Lung (tissue), 11 donors: ENCODE measurements at regions not wholly inside any gene's neighbourhood (a gene's known extent, or its start where the extent isn't known, plus 50 kb on each side); places are given as distances from the start of the nearest gene placed in this dataset.

Source experiments
- ATAC-seq: fragments of 200-7000 bp; cut with Tn5 transposase; one replicate; pipeline ENCODE4 v1.9.1; 2020; ENCODE audit warnings: moderate number of reproducible peaks; ENCODE audit not compliant: insufficient read depth, low FRiP score
- DNase-seq, 3 donors: peaks; one replicate each; pipeline ENCODE4 v3.0.0-alpha.2; 2013 to 2017
- H3K27ac ChIP-seq, 2 donors: one replicate each; pipeline ENCODE4 v1.5.1; 2013; ENCODE audit warnings: mild to moderate bottlenecking in 2 of 2, moderate library complexity in 2 of 2, control low read depth in 1 of 2, inconsistent platforms in 1 of 2, low read depth in 1 of 2, low read length in 1 of 2
- H3K27me3 ChIP-seq, 3 donors: one replicate each; pipeline ENCODE4 v1.5.1; 2013; ENCODE audit warnings: low read length in 2 of 3; ENCODE audit not compliant: control insufficient read depth in 3 of 3, insufficient read depth in 3 of 3
- H3K36me3 ChIP-seq, 4 donors: one replicate each; pipeline ENCODE4 v1.5.1; 2013; ENCODE audit warnings: low read length in 4 of 4, mild to moderate bottlenecking in 1 of 4, moderate library complexity in 1 of 4; ENCODE audit not compliant: control insufficient read depth in 4 of 4, insufficient read depth in 4 of 4
- H3K4me1 ChIP-seq, 5 donors: one replicate each; pipeline ENCODE4 v1.5.1; 2013; ENCODE audit warnings: low read length in 5 of 5, mild to moderate bottlenecking in 2 of 5, moderate library complexity in 1 of 5; ENCODE audit not compliant: control insufficient read depth in 5 of 5, insufficient read depth in 5 of 5
- H3K4me3 ChIP-seq: one replicate; pipeline ENCODE4 v1.5.1; 2013; ENCODE audit warnings: mild to moderate bottlenecking, control low read depth, moderate library complexity
- H3K9ac ChIP-seq, 2 donors: one replicate each; pipeline ENCODE4 v1.5.1; 2013; ENCODE audit warnings: low read length in 2 of 2, control low read depth in 1 of 2; ENCODE audit not compliant: insufficient read depth in 1 of 2
- H3K9me3 ChIP-seq, 4 donors: one replicate each; pipeline ENCODE4 v1.5.1; 2013; ENCODE audit warnings: low read length in 3 of 4, mild to moderate bottlenecking in 1 of 4, moderate library complexity in 1 of 4; ENCODE audit not compliant: control insufficient read depth in 4 of 4, insufficient read depth in 3 of 4
- WGBS, 2 donors: extraction: QIAGEN DNeasy Blood & Tissue Kit; methylation state at CpG; one replicate each; pipeline ENCODE4 v1.1.7; 2013; 5-methylcytosine and 5-hydroxymethylcytosine counted together
- TF ChIP-seq, protein P1 (sequence below): IDR thresholded peaks from 2 replicates; pipeline ENCODE4 v1.5.1; 2012; ENCODE audit warnings: mild to moderate bottlenecking; ENCODE audit errors: control extremely low read depth, extremely low read depth
- donor health status: control.
- donor health status: control.
- donor health status: Bipolar disorder and iron deficiency.
- donor health status: healthy.
- donor health status: DM: yes; HTN: yes; CAD: no.

DNA sequence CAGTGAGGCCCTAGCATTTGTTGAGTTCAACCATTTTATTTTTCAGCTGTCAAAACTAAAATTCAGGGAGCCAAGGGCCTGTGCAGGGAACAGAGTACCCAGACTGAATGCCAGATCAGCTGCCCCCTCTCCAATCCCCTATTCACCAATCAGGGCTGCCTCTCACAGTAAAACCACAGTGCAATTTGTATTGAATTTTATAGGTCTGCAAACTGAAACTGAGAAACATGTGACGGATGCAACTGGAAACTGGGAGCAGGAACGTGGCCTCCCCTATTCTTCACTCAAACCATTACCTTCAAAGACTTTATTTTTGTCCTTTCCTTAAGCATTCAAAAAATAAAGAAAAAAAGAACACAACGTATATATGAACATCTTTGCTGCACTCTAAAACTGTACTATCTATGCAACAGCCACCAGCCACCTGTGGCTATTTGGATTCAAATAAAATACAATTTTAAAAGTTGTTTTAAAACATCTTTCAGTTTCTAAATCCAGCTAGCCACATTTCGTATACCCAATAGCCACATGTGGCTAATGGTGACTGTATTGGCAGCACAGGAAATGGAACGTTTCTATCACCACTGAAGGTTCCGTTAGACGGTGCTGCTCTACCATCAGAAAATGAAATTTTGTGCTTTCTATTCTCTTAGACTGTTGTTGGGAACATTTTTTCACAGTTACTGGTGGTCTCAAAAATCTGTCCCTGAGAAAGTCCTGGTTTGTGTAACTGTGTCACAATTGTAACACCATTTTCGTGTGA is 371.3 kb upstream of the FAR2 start:
- no peaks in the 10 kb centered on the region for H3K36me3 ChIP-seq
- no peak for ATAC-seq
- no peak overlapping the region for H3K9ac ChIP-seq
- H3K9me3 ChIP-seq = peaks cover 0 to 2% (median 0%) of the 10 kb centered on the region in 4 donors
- H3K27me3 ChIP-seq = no peaks in the 10 kb centered on the region
- 85 to 92% methylated on average over 8 of the region's 8 CpGs for WGBS, 2 donors
- H3K4me1 ChIP-seq = no peaks in the 10 kb centered on the region
- no peak overlapping the region for H3K4me3 ChIP-seq
- TF ChIP-seq, protein P1, sequence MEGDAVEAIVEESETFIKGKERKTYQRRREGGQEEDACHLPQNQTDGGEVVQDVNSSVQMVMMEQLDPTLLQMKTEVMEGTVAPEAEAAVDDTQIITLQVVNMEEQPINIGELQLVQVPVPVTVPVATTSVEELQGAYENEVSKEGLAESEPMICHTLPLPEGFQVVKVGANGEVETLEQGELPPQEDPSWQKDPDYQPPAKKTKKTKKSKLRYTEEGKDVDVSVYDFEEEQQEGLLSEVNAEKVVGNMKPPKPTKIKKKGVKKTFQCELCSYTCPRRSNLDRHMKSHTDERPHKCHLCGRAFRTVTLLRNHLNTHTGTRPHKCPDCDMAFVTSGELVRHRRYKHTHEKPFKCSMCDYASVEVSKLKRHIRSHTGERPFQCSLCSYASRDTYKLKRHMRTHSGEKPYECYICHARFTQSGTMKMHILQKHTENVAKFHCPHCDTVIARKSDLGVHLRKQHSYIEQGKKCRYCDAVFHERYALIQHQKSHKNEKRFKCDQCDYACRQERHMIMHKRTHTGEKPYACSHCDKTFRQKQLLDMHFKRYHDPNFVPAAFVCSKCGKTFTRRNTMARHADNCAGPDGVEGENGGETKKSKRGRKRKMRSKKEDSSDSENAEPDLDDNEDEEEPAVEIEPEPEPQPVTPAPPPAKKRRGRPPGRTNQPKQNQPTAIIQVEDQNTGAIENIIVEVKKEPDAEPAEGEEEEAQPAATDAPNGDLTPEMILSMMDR = no peak
- DNase-seq = no peak
- H3K27ac ChIP-seq = no peak overlapping the region

DNA sequence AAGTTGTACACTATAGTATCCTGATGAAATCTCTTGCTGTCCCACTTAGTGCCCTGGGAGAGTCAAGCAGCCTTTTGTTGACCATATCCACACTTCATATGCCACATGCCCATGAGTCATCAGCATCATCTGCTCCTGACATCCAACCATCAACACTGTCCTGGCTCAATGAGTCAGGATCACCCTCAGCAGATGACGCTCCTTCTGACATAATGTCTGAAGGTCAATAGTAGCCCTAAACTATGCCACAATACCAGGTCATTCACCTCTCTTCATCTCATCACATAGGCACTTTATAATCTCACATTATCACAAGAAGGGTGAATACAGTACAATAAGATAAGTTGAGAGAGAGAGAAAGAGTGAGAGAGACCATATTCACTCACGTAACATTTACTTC is 369.0 kb upstream of the FAR2 start:
- Histone ChIP-seq H3K27ac (no peak overlapping the region), H3K4me3 (no peak overlapping the region), H3K9ac (no peak overlapping the region), H3K4me1 (no peaks in the 10 kb centered on the region), H3K36me3 (no peaks in the 10 kb centered on the region), H3K27me3 (no peaks in the 10 kb centered on the region), H3K9me3 (peaks cover 0 to 2% (median 0%) of the 10 kb centered on the region in 4 donors)
- no peak for DNase-seq
- TF ChIP-seq, protein P1 = no peak
- peak; percentile 53 for ATAC-seq
- WGBS, 2 donors = 91 to 94% methylated on average over 2 of the region's 2 CpGs

DNA sequence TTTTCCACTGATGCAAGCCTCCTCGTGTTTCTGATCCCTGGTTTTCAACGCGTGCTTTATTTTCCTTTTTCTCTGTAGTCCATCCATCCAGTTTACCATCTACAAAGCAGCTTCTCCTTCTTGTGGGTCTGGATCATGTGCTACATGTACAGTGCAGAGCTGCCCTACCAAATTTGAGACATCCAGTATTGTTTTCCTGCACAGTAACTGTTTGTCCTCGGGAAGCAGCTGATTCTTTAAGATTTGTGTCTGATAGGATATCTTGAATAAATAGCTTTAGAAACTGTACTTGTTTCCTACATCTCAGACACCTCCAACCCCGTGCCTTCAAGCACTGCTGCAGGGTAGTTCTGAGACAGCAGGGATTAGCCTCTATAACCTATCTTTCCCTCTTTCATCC is 368.1 kb upstream of the FAR2 start:
- 61 to 64% methylated on average over 5 of the region's 5 CpGs for WGBS, 2 donors
- no peak overlapping the region for H3K4me3 ChIP-seq
- DNase-seq = no peak
- TF ChIP-seq, protein P1 = no peak
- peak overlapping the region in 1 of 2 donors; percentile 33 for H3K27ac ChIP-seq
- no peaks in the 10 kb centered on the region for H3K36me3 ChIP-seq
- no peak for ATAC-seq
- no peaks in the 10 kb centered on the region for H3K9me3 ChIP-seq
- no peak overlapping the region for H3K9ac ChIP-seq
- H3K27me3 ChIP-seq = no peaks in the 10 kb centered on the region
- H3K4me1 ChIP-seq = no peaks in the 10 kb centered on the region
